Posterior vena cava (tissue), 2 donors: ENCODE measurements at regions not wholly inside any gene's neighbourhood (a gene's known extent, or its start where the extent isn't known, plus 50 kb on each side); places are given as distances from the start of the nearest gene placed in this dataset.
"Not testable (repeated sequence)": the region's sequence is repeated elsewhere in the genome, so short reads cannot be mapped to it uniquely, and the experiment has no call there.

Source experiments
- DNase-seq: peaks from one replicate; pipeline ENCODE4 v3.0.0-alpha.2; 2020; ENCODE audit warnings: low spot score
- intact Hi-C, 2 donors: fragments of 100-400 bp; cut with DNase I; formaldehyde crosslinking; loops; one replicate each; pipeline versions ENCODE4 v1.14.1 to v1.14.2; 2022 to 2023
- donor health status: DM: yes; HTN: yes; CAD: no.
- donor health status: DM: yes; HTN: yes; CAD: no.

DNA sequence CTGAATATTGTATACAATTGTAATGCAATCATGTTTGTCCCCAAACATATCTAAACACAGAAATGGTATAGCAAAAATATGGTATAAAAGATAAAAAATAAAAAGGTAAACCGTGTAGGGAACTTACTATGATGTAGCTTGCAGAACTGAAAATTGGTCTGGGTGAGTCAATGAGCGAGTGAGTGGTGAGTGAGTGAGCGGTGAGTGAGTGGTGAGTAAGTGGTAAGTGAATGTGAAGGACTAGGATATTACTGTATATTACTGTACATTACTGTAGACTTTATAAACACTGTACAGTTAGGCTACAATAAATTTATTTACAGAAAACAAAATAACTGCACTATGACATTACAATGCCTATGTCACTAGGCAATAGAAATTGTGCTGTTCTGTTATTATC is 1163.2 kb upstream of the SORCS1 start:
- intact Hi-C loops = no loop called here
- DNase-seq = no peak

GRCh38 chr10:108323274-108323798 is 1158.8 kb upstream of the SORCS1 start:
- intact Hi-C loops = no loop called here
- DNase-seq = no peak

DNA sequence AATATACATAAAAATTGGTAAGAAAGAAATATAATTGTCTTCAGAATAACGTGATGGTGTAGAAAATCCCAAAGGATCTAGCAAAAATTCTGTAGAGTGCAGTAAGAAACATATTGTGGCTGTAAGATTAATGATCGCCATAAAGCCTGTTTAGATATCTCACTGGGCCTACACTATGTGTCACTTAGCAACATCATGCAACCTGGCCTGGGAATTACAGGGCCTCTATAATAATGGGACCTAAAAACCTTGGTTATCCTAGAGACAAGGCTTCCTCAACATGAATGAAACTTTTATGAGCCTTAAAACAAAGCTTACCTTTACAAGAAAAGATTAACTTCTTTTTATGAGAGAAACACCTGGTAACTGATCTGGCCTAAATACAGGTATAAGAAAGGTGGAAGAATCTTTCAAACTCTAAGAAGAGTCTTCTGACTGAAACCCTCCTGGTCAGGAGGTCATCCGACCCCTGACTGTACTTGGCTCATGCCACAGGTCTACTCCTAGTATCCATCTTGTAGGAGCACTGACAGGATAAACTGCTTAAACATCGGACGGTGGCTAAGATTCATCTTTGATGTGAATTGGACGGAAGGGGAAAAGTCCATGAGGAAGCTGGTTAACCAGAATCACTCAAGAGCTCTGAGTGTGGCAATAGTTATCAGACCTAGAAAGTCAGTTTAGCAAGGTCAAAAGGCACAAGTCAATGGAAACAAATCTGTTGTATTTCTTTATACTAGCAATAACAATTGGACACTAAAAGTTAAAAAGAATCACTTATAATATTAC is 1155.1 kb upstream of the SORCS1 start:
- intact Hi-C loops = no loop called here
- DNase-seq = no peak

DNA sequence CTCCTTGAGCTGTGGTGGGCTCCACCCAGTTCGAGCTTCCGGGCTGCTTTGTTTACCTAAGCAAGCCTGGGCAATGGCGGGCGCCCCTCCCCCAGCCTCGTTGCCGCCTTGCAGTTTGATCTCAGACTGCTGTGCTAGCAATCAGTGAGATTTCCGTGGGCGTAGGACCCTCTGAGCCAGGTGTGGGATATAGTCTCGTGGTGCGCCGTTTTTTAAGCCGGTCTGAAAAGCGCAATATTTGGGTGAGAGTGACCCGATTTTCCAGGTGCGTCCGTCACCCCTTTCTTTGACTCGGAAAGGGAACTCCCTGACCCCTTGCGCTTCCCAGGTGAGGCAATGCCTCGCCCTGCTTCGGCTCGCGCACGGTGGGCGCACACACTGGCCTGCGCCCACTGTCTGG is 1151.1 kb upstream of the SORCS1 start:
- intact Hi-C loops, DNase-seq: not testable (repeated sequence)

DNA sequence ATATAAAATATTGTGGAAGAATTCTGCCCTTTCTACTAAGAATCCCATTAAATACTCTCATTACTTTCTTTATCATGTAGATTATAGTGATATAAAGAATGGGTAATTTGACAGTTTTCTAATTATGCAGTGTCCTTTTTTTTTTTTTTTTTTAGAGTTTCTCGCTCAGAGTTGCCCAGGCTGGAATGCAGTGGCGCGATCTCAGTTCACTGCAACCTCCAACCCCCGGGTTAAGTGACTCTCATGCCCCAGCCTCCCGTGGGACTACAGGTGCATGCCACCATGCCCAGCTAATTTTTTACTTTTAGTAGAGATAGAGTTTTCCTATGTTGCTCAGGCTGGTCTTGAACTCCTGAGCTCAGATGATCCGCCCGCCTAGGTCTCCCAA is 1143.4 kb upstream of the SORCS1 start:
- intact Hi-C loops = no loop called here
- DNase-seq = no peak

DNA sequence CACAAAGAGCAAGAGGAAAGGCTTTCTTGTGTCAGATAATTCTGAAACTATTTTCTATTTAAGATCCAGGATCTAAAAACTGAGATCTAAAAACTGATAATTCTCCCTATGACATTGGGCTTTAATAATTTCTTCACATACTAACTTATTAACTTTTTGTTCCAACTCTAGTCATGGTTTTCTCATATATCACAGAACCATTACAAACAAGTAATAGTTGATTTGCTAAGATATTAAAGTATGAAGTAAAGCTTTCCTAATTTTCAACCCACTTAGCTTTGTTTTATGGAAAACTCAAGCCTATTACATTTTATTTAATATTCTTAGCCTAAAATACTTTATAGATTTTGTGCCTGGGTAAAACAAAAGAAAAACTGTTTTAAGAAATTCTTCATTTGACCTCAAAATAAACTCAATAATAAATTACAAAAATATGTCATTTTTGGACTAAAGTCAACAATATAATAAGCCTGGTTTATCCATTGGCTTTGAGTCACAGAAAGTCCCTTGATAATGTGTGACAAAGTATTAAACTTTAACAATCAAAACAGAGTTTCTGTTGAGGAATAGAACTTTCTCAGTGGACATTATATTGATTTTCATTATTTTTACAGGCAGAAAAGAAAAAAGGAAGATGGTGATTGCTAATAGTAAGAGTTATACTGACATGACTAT is 1142.9 kb upstream of the SORCS1 start:
- intact Hi-C loops = no loop called here
- DNase-seq = no peak

GRCh38 chr10:108303149-108303548 is 1138.6 kb upstream of the SORCS1 start:
- DNase-seq = no peak
- intact Hi-C loops = no loop called here

DNA sequence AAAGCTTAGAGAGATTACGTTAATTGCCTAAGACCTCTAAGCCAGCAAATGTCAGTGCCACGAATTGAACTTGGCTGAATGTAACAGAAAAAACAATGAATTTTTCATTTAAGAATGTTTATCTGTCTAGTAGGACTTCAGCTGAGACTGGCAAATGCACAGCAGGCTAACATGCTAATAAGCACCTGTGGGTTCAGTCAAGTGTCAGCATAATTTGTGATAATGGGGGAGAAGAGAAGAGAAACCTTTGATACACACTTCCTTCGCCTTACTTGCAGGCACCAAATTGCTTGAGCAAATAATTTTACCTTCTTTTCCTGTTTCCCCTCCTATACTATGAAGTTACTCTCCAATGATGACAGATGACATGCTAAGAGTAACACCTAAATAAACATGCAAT is 1136.5 kb upstream of the SORCS1 start:
- intact Hi-C loops = no loop called here
- DNase-seq = no peak

GRCh38 chr10:108290823-108291222 is 1126.3 kb upstream of the SORCS1 start:
- intact Hi-C loops = no loop called here
- DNase-seq = no peak

- DNase-seq = no peak
- intact Hi-C loops = no loop called here
Observed at GRCh38 chr10:108275895-108276685, 1111.6 kb upstream of the SORCS1 start.

GRCh38 chr10:108260383-108260906 is 1095.9 kb upstream of the SORCS1 start:
- no peak for DNase-seq
- intact Hi-C loops = no loop called here

- DNase-seq = no peak
- intact Hi-C loops = no loop called here
Observed at GRCh38 chr10:108254089-108254488, 1089.6 kb upstream of the SORCS1 start.

GRCh38 chr10:108252771-108253170 is 1088.3 kb upstream of the SORCS1 start:
- intact Hi-C loops = no loop called here
- no peak for DNase-seq

- no peak for DNase-seq
- intact Hi-C loops = no loop called here
Observed at GRCh38 chr10:108250936-108251620, 1086.6 kb upstream of the SORCS1 start.

GRCh38 chr10:108249940-108250339 is 1085.4 kb upstream of the SORCS1 start:
- intact Hi-C loops = no loop called here

GRCh38 chr10:108244443-108245228 is 1080.1 kb upstream of the SORCS1 start:
- intact Hi-C loops = no loop called here
- no peak for DNase-seq

More at GRCh38 chr10:108249940-108250339, 1085.4 kb upstream of the SORCS1 start:
- DNase-seq = no peak

DNA sequence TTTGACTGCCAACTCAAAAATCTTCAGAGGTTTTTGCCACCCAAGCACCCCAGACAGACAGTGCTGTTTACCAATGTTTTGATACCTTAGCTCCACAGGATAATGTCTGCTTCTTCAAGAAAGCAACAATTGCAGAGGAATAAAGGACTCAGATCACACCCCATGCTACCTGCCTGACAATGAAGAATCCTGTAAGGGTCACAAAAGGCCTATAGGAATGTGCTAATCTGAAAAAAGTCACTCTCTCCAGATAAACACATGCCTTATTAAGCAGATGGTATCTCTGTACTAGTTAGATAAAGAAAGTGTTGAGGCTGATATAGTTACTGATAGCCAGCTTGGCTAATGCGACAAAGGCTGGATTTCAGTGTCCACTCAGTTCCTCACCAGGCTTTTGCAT is 1076.7 kb upstream of the SORCS1 start:
- intact Hi-C loops = no loop called here
- no peak for DNase-seq

- intact Hi-C loops = no loop called here
- no peak for DNase-seq
Observed at GRCh38 chr10:108238261-108238660, 1073.8 kb upstream of the SORCS1 start.
